ENCODE measurements at regions not wholly inside any gene's neighbourhood (a gene's known extent, or its start where the extent isn't known, plus 50 kb on each side); places are given as distances from the start of the nearest gene placed in this dataset.

GRCh38 chr17:45646288-45646988, 137.7 kb upstream of the CRHR1 start:
- Histone ChIP-seq H3K4me1 (peaks cover 9 to 43% (median 26%) of the 10 kb centered on the region in 10 experiments), H3K4me3 (no peak overlapping the region), H3K27ac (peak overlapping the region in 1 of 11 experiments; percentile 20; a peak in 1 of 22 replicates), H3K9ac (no peak overlapping the region; a peak in 1 of 22 replicates), H3K9me3 (replicated peaks in 1 of 11) (no peaks in the 10 kb centered on the region), H3K4me2 (peak overlapping the region; percentile 49 to 78 (median 72)), H3K36me3 (no peaks in the 10 kb centered on the region), H4K20me1 (peaks cover 0 to 24% (median 0%) of the 10 kb centered on the region in 11 experiments; a peak in 9 of 22 replicates), H3K27me3 (no peaks in the 10 kb centered on the region)
- 0 out of 22 replicates have a peak, but pooled peaks of 2 of the 11 experiments have one; percentile 6 to 21 for TF ChIP-seq Cebpa-rat (IDR thresholded peaks at IDR 0.05)

- Histone ChIP-seq H3K4me3 (no peak overlapping the region), H3K27me3 (no peaks in the 10 kb centered on the region), H3K36me3 (no peaks in the 10 kb centered on the region), H4K20me1 (peaks cover 0 to 24% (median 0%) of the 10 kb centered on the region in 11 experiments; a peak in 8 of 22 replicates), H3K4me1 (peaks cover 9 to 38% (median 24%) of the 10 kb centered on the region in 10 experiments), H3K9ac (no peak overlapping the region), H3K4me2 (no peak overlapping the region), H3K9me3 (replicated peaks in 1 of 11) (no peaks in the 10 kb centered on the region), H3K27ac (no peak overlapping the region)
- TF ChIP-seq Cebpa-rat (IDR thresholded peaks at IDR 0.05) = no peak
These were observed 135.5 kb upstream of the CRHR1 start for GRCh38 chr17:45648642-45649041.

GRCh38 chr17:45649796-45650195, 134.3 kb upstream of the CRHR1 start:
- H3K27me3 ChIP-seq = no peaks in the 10 kb centered on the region
- no peak overlapping the region for H3K27ac ChIP-seq
- TF ChIP-seq Cebpa-rat (IDR thresholded peaks at IDR 0.05) = no peak
- H3K9me3 ChIP-seq (replicated peaks in 1 of 11) = no peaks in the 10 kb centered on the region
- H3K4me2 ChIP-seq = no peak overlapping the region
- no peaks in the 10 kb centered on the region for H3K36me3 ChIP-seq
- peaks cover 0 to 24% (median 0%) of the 10 kb centered on the region in 11 experiments; a peak in 9 of 22 replicates for H4K20me1 ChIP-seq
- no peak overlapping the region for H3K9ac ChIP-seq
- no peak overlapping the region for H3K4me3 ChIP-seq
- peaks cover 9 to 37% (median 24%) of the 10 kb centered on the region in 10 experiments for H3K4me1 ChIP-seq

GRCh38 chr17:45650561-45650960, 133.6 kb upstream of the CRHR1 start:
- no peak overlapping the region for H3K9ac ChIP-seq
- H4K20me1 ChIP-seq = peaks cover 0 to 24% (median 0%) of the 10 kb centered on the region in 11 experiments; a peak in 9 of 22 replicates
- H3K4me2 ChIP-seq = no peak overlapping the region
- no peak for TF ChIP-seq Cebpa-rat (IDR thresholded peaks at IDR 0.05)
- H3K4me1 ChIP-seq = peaks cover 9 to 29% (median 16%) of the 10 kb centered on the region in 10 experiments
- H3K27ac ChIP-seq = no peak overlapping the region
- no peaks in the 10 kb centered on the region for H3K27me3 ChIP-seq
- H3K36me3 ChIP-seq = no peaks in the 10 kb centered on the region
- H3K4me3 ChIP-seq = no peak overlapping the region
- H3K9me3 ChIP-seq (replicated peaks in 1 of 11) = no peaks in the 10 kb centered on the region

GRCh38 chr17:45651145-45651709, 132.9 kb upstream of the CRHR1 start:
- Histone ChIP-seq H3K9me3 (replicated peaks in 1 of 11) (no peaks in the 10 kb centered on the region), H3K9ac (no peak overlapping the region), H3K4me2 (no peak overlapping the region), H3K27me3 (no peaks in the 10 kb centered on the region), H4K20me1 (peaks cover 0 to 24% (median 0%) of the 10 kb centered on the region in 11 experiments; a peak in 9 of 22 replicates), H3K27ac (no peak overlapping the region), H3K36me3 (no peaks in the 10 kb centered on the region), H3K4me1 (peaks cover 5 to 23% (median 10%) of the 10 kb centered on the region in 10 experiments), H3K4me3 (no peak overlapping the region)
- TF ChIP-seq Cebpa-rat (IDR thresholded peaks at IDR 0.05) = no peak

GRCh38 chr17:45653616-45654015, 130.5 kb upstream of the CRHR1 start:
- H3K9ac ChIP-seq = no peak overlapping the region
- H3K4me2 ChIP-seq = no peak overlapping the region
- H3K27ac ChIP-seq = no peak overlapping the region
- peaks cover 0 to 11% (median 0%) of the 10 kb centered on the region in 10 experiments; a peak in 1 of 20 replicates for H3K4me1 ChIP-seq
- no peaks in the 10 kb centered on the region for H3K27me3 ChIP-seq
- H3K9me3 ChIP-seq (replicated peaks in 1 of 11) = no peaks in the 10 kb centered on the region
- no peak for TF ChIP-seq Cebpa-rat (IDR thresholded peaks at IDR 0.05)
- H3K36me3 ChIP-seq = no peaks in the 10 kb centered on the region
- peaks cover 0 to 4% (median 0%) of the 10 kb centered on the region in 11 experiments; a peak in 5 of 22 replicates for H4K20me1 ChIP-seq
- H3K4me3 ChIP-seq = no peak overlapping the region

GRCh38 chr17:45656527-45657181, 127.5 kb upstream of the CRHR1 start:
- Histone ChIP-seq H3K4me1 (no peaks in the 10 kb centered on the region), H3K36me3 (no peaks in the 10 kb centered on the region), H3K4me3 (no peak overlapping the region), H3K27me3 (no peaks in the 10 kb centered on the region), H3K9ac (no peak overlapping the region), H3K9me3 (replicated peaks in 1 of 11) (no peaks in the 10 kb centered on the region), H3K27ac (no peak overlapping the region), H4K20me1 (no peaks in the 10 kb centered on the region; a peak in 1 of 22 replicates), H3K4me2 (no peak overlapping the region)
- TF ChIP-seq Cebpa-rat (IDR thresholded peaks at IDR 0.05) = no peak

GRCh38 chr17:45660474-45660873, 123.6 kb upstream of the CRHR1 start:
- Histone ChIP-seq H3K4me2 (no peak overlapping the region), H3K4me1 (peaks cover 0 to 14% (median 9%) of the 10 kb centered on the region in 10 experiments; a peak in 10 of 20 replicates), H3K27me3 (no peaks in the 10 kb centered on the region), H3K27ac (no peak overlapping the region), H3K4me3 (no peak overlapping the region), H3K36me3 (no peaks in the 10 kb centered on the region; a peak in 1 of 22 replicates), H4K20me1 (no peaks in the 10 kb centered on the region), H3K9ac (no peak overlapping the region), H3K9me3 (replicated peaks in 1 of 11) (peaks cover 0 to 9% (median 4%) of the 10 kb centered on the region in 11 experiments; a peak in 9 of 22 replicates)
- no peak for TF ChIP-seq Cebpa-rat (IDR thresholded peaks at IDR 0.05)

GRCh38 chr17:45662432-45662831, 121.7 kb upstream of the CRHR1 start:
- no peak overlapping the region for H3K27ac ChIP-seq
- H3K4me2 ChIP-seq = no peak overlapping the region
- H3K4me1 ChIP-seq = peaks cover 0 to 14% (median 9%) of the 10 kb centered on the region in 10 experiments; a peak in 10 of 20 replicates
- H3K9me3 ChIP-seq (replicated peaks in 1 of 11) = peaks cover 0 to 9% (median 4%) of the 10 kb centered on the region in 11 experiments; a peak in 9 of 22 replicates
- no peak overlapping the region for H3K9ac ChIP-seq
- no peak for TF ChIP-seq Cebpa-rat (IDR thresholded peaks at IDR 0.05)
- no peak overlapping the region for H3K4me3 ChIP-seq
- no peaks in the 10 kb centered on the region for H3K27me3 ChIP-seq
- no peaks in the 10 kb centered on the region for H4K20me1 ChIP-seq
- H3K36me3 ChIP-seq = no peaks in the 10 kb centered on the region; a peak in 1 of 22 replicates
